ENCODE measurements at regions not wholly inside any gene's neighbourhood (a gene's known extent, or its start where the extent isn't known, plus 50 kb on each side); places are given as distances from the start of the nearest gene placed in this dataset.

GRCh38 chr13:61215116-61215515 lies 200.5 kb downstream of the PCDH20 start:
- Histone ChIP-seq H3K27ac (ENCODE audit: low read depth, low read length) (no peak overlapping the region), H2BK120ac (replicated peaks; ENCODE audit: low read depth, low read length) (no peak overlapping the region), H3K4me3 (ENCODE audit: extremely low read depth in 1 of 4, insufficient read depth in 2 of 4, low read depth in 3 of 4, low read length in 4 of 4) (no peak overlapping the region), H3K4me2 (ENCODE audit: insufficient read depth in 1 of 2, low read depth in 2 of 2, low read length in 2 of 2) (no peak overlapping the region), H3K36me3 (ENCODE audit: control insufficient read depth in 2 of 4, insufficient read depth in 4 of 4, low read length in 3 of 4) (no peaks in the 10 kb centered on the region), H3K9me3 (ENCODE audit: insufficient read depth in 2 of 2, low read depth in 1 of 2, low read length in 1 of 2) (no peaks in the 10 kb centered on the region), H3K56ac (replicated peaks; ENCODE audit: insufficient read length, low read depth, low read length) (no peak overlapping the region), H3K23me2 (ENCODE audit: low read depth, low read length) (no peaks in the 10 kb centered on the region), H3K4ac (replicated peaks; ENCODE audit: insufficient read length, low read depth, low read length) (no peak overlapping the region), H3K79me2 (ENCODE audit: control insufficient read depth in 1 of 2, insufficient read depth in 2 of 2, low read length in 2 of 2) (no peaks in the 10 kb centered on the region), H4K20me1 (replicated peaks in 1 of 2; ENCODE audit: control insufficient read depth in 1 of 2, insufficient read depth in 2 of 2, low read length in 2 of 2) (no peaks in the 10 kb centered on the region), H3K23ac (ENCODE audit: insufficient read length) (no peak overlapping the region), H3K14ac (ENCODE audit: insufficient read length) (no peak overlapping the region), H3K9ac (replicated peaks in 1 of 4; ENCODE audit: extremely low read depth in 1 of 4, low read depth in 3 of 4, low read length in 3 of 4) (no peak overlapping the region), H2AFZ (ENCODE audit: low read length) (no peak overlapping the region), H4K5ac (ENCODE audit: insufficient read length, low read depth, low read length) (no peak overlapping the region), H2BK20ac (ENCODE audit: low read length) (no peak overlapping the region), H3K79me1 (ENCODE audit: low read depth, low read length) (no peaks in the 10 kb centered on the region), H3K4me1 (replicated peaks in 1 of 4; ENCODE audit: control insufficient read depth in 3 of 4, insufficient read depth in 4 of 4, low read length in 3 of 4) (no peaks in the 10 kb centered on the region), H2AK5ac (ENCODE audit: low read depth, low read length) (no peak overlapping the region), H3K18ac (ENCODE audit: extremely low read depth, low read length) (no peak overlapping the region), H3K27me3 (replicated peaks in 1 of 4; ENCODE audit: control insufficient read depth in 3 of 4, extremely low read depth in 1 of 4, insufficient read depth in 3 of 4, low read length in 3 of 4) (peaks cover 0 to 2% (median 0%) of the 10 kb centered on the region in 4 experiments; a peak in 1 of 7 replicates), H4K91ac (replicated peaks; ENCODE audit: insufficient read length, low read length) (no peak overlapping the region), H4K8ac (ENCODE audit: extremely low read depth, insufficient read depth, low read length) (no peak overlapping the region), H2BK5ac (ENCODE audit: low read depth, low read length) (no peak overlapping the region), H2BK12ac (ENCODE audit: low read depth, low read length) (no peak overlapping the region), H2BK15ac (ENCODE audit: low read length) (no peak overlapping the region)
- TF ChIP-seq HDAC6 (IDR thresholded peaks at IDR 0.05; ENCODE audit: low read depth, low read length) (no peak), TAF1 (IDR thresholded peaks at IDR 0.05; ENCODE audit: low read depth, low read length) (no peak), GTF2F1 (IDR thresholded peaks at IDR 0.05; ENCODE audit: borderline replicate concordance, low read depth, low read length) (no peak), RFX5 (IDR thresholded peaks at IDR 0.05; ENCODE audit: borderline replicate concordance, low read depth, low read length) (no peak)
- no peak for FAIRE-seq
- ChIA-PET POLR2A (ENCODE audit: partially characterized antibody) (no interaction called here), CTCF (ENCODE audit: partially characterized antibody) (interaction anchor here (0.7 kb wide), 1 partner anchor 11 kb away, joined by 4 read pairs; no protein-coding TSS in a partner anchor)
- DNase-seq (ENCODE audit: low read depth in 1 of 2, low spot score in 2 of 2): no peak
- 95% methylated on average over 3 of the region's 3 CpGs; no CpG with 5 or more reads in 1 of the 2 experiments for WGBS, 2 experiments (ENCODE audit: extremely low coverage in 1 of 2, insufficient coverage in 1 of 2, insufficient read length in 1 of 2, insufficient replicate concordance in 2 of 2, low coverage in 1 of 2, low lambda C conversion rate in 2 of 2, missing lambda C conversion rate in 1 of 2)
